Choroid plexus epithelial cell (primary cell): ENCODE measurements at regions not wholly inside any gene's neighbourhood (a gene's known extent, or its start where the extent isn't known, plus 50 kb on each side); places are given as distances from the start of the nearest gene placed in this dataset.

ENCODE experiments used
- DNase-seq: peaks from one replicate; pipeline ENCODE4 v3.0.0-alpha.2; 2010; ENCODE audit warnings: low read depth
- H3K4me3 ChIP-seq: 2 replicates; pipeline ENCODE4 v1.5.1; 2011; ENCODE audit warnings: low read depth, mild to moderate bottlenecking, control low read depth, low read length, moderate library complexity
- CTCF ChIP-seq: conservative IDR thresholded peaks from 2 replicates; pipeline ENCODE4 v1.5.1; 2011; ENCODE audit warnings: low read depth, mild to moderate bottlenecking, control low read depth, inconsistent platforms, low read length, moderate library complexity

GRCh38 chr13:107807306-107808073 lies 407.8 kb downstream of the LIG4 start:
- no peak for TF ChIP-seq CTCF
- no peak overlapping the region for H3K4me3 ChIP-seq
- DNase-seq: peak; percentile 47

- no peak for DNase-seq
- H3K4me3 ChIP-seq: no peak overlapping the region
- TF ChIP-seq CTCF: no peak
Observed at GRCh38 chr13:107806726-107807125, 408.6 kb downstream of the LIG4 start.

GRCh38 chr13:107803822-107804495 lies 411.4 kb downstream of the LIG4 start:
- no peak for DNase-seq

GRCh38 chr13:107801621-107802020 lies 413.7 kb downstream of the LIG4 start:
- no peak overlapping the region for H3K4me3 ChIP-seq
- TF ChIP-seq CTCF: no peak
- DNase-seq: no peak

More at GRCh38 chr13:107803822-107804495, 411.4 kb downstream of the LIG4 start:
- no peak overlapping the region for H3K4me3 ChIP-seq
- no peak for TF ChIP-seq CTCF

- DNase-seq: peak; percentile 27
- TF ChIP-seq CTCF: no peak
- no peak overlapping the region for H3K4me3 ChIP-seq
Observed at GRCh38 chr13:107799001-107799400, 416.3 kb downstream of the LIG4 start.

GRCh38 chr13:107790397-107790796 lies 424.9 kb downstream of the LIG4 start:
- DNase-seq: no peak
- H3K4me3 ChIP-seq: no peak overlapping the region
- TF ChIP-seq CTCF: no peak
